GM18861 (cell line): ENCODE measurements at regions not wholly inside any gene's neighbourhood (a gene's known extent, or its start where the extent isn't known, plus 50 kb on each side); places are given as distances from the start of the nearest gene placed in this dataset.
A peak's percentile ranks its signal among the peaks of the same experiment; 100 is the strongest.
"Not testable (repeated sequence)": the region's sequence is repeated elsewhere in the genome, so short reads cannot be mapped to it uniquely, and the experiment has no call there.

ENCODE experiments used
- ATAC-seq: cut with Tn5 transposase; IDR thresholded peaks from one replicate; pipeline ENCODE4 v1.9.1; 2021; ENCODE audit not compliant: unreplicated experiment

- ATAC-seq, result no peak
Observed at GRCh38 chr1:193919827-193920226, 733.4 kb upstream of the B3GALT2 start.

GRCh38 chr1:193916452-193916851, 730.0 kb upstream of the B3GALT2 start:
- no peak for ATAC-seq

DNA sequence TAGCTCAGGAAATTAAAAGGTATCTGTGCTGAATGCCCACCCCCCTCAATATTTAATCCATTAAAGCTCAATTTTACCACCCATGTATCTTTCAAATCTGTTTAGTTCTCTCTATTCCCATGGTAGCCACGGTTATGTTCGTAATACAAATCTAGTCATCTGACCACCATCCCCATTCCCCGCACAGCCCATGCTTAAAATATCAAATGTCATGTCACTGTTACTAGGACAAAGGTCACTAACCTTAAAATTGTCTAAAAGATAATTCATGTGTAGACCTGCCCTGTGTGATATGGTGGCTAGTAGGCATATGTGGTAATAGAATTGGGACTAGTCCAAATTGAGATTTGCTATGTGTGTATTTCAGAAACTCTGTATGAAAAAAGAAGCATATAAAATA, 728.5 kb upstream of the B3GALT2 start:
- no peak for ATAC-seq

DNA sequence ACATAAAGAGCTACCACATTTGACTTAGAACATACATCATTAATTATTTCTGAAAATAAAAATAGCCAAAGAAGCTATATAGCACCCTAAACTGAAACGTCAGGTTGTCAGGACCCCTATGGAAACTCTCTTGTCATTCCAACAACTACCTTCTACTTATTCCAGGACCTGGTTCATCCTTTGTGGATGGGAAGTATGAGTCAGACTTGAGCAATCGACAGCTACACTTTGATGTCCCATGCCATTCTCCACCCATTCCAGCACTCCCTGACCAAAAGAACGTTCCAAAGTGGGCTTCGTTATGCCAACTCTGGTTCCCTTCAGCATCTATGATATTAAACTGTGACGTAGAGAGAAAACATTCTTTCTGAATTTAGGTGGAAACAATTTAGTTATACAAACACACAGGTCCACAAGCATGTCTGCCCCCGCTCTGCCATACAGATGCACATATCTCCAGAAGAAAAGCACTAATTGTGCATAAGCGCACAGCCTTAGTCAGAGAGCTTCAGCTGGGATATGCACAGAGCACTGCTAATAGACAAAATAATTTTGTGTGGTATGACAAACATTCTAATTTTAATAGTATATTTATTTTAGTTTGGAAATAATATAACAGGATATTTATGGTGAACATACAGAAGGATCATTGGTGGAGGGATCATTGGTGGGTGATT, 723.1 kb upstream of the B3GALT2 start:
- ATAC-seq, result no peak

DNA sequence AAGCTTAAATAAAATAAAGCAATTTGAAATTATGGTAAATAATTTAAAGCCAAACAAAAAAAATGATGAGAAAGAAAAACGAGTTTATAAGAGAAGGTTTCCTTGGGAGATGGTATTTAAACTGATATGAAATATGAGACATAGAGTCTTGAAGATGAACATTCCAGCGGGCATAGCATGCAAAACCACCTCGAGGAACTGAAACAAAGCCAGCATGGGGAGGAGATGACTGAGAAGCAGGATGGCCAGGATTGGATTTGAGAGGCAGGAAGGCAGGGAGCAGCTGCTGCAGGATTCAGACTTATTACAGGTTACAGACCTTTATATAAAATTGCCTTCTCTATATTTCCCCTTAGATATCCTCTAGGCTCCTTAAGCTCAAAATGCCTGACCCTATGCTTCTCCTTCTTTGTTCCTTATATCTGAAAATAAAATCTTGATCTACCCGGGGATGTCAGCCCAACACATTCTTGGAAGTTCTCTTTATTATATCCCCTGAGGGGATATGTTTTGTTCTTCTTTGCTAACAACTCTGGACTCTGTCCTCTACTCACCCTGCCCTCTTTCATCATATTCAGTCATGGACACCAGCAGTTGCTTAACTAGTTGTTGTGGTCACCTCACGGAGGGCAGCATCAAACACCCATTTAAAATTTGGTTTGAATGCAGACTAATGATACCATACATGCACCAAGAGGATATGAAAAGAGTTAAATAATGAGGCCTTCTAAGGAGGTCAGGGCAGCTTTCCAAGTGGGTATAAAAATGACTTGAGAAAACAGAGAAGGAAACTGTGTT, 719.1 kb upstream of the B3GALT2 start:
- ATAC-seq, result no peak

GRCh38 chr1:193891788-193892187, 705.4 kb upstream of the B3GALT2 start:
- ATAC-seq, result no peak

DNA sequence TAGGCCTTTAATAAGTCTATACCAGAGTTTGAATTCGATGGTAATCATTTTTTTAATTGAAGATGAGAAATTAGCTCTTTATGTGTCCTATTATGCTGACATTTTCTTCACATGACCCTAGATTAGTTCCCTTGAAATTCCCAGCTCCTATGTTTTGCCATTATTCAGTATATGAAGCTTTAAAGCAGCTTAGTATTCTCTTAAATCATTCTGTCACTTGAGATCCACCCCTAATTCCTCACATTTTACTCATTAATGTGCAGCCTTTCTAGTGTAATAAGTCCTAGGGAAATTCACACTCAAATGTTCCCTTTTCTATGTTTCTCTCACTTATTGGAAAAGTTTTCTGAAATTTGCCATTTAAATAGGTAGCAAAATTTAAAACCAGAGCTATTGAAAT, 704.5 kb upstream of the B3GALT2 start:
- no peak for ATAC-seq

GRCh38 chr1:193884848-193885558, 698.6 kb upstream of the B3GALT2 start:
- no peak for ATAC-seq

DNA sequence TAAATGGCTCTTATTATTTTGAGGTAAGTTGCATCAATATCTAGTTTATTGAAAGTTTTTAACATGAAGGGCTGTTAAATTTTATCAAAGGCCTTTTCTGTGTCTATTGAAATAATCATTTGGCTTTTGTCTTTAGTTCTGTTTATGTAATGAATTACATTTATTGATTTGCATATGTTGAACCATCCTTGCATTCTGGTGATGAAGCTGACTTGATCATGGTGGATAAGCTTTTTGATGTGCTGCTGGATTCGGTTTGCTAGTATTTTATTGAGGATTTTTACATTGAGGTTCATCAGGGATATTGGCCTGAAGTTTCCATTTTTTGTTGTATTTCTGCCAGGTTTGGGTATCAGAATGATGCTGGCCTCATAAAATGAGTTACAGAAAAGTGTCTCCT, 691.5 kb upstream of the B3GALT2 start:
- ATAC-seq, result not testable (repeated sequence)

DNA sequence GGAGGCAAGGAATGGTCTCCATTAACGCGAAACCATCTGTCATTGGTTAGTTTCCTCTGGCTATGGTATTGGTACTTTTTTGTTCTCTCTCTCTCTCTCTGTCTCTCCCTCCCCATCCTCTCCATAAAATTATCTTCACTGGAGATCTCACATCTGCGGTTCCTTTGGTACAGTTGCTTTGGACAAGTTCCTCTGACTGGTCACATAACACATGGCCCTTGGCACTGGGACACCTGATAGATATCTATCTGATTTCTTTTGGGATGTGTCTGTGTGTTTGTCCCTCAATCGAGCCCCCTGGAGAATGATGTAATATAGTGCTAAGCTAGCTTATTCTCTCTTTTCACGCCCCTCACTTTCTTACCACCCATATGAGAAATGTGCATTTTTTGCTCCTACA, 682.0 kb upstream of the B3GALT2 start:
- ATAC-seq, result no peak

- ATAC-seq, result no peak
Observed at GRCh38 chr1:193856261-193856660, 669.8 kb upstream of the B3GALT2 start.

GRCh38 chr1:193850745-193851144, 664.3 kb upstream of the B3GALT2 start:
- ATAC-seq, result no peak

GRCh38 chr1:193846876-193847604, 660.6 kb upstream of the B3GALT2 start:
- no peak for ATAC-seq

GRCh38 chr1:193846411-193846810, 660.0 kb upstream of the B3GALT2 start:
- ATAC-seq, result no peak

DNA sequence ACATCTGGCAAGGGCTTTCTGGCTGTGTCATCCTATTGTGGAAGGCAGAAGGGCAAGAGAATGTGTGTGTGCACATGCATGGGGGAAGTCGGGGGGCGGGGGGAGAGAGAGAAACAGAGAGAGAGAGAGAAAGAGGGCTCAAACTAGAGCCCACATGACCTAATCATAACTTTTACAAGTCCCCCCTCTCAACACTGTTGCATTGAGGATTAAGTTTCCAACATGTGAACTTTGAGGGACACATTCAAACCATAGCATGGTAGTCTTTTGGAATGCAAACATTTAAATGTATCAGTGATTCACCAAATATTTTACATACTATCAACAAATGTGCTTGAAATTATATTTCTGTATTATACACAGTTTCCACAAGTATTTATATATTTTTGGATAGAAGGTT, 655.4 kb upstream of the B3GALT2 start:
- ATAC-seq, result no peak

- no peak for ATAC-seq
Observed at GRCh38 chr1:193831465-193831864, 645.1 kb upstream of the B3GALT2 start.

- ATAC-seq, result no peak
Observed at GRCh38 chr1:193827516-193827915, 641.1 kb upstream of the B3GALT2 start.

- ATAC-seq, result no peak
Observed at GRCh38 chr1:193819376-193819775, 633.0 kb upstream of the B3GALT2 start.

DNA sequence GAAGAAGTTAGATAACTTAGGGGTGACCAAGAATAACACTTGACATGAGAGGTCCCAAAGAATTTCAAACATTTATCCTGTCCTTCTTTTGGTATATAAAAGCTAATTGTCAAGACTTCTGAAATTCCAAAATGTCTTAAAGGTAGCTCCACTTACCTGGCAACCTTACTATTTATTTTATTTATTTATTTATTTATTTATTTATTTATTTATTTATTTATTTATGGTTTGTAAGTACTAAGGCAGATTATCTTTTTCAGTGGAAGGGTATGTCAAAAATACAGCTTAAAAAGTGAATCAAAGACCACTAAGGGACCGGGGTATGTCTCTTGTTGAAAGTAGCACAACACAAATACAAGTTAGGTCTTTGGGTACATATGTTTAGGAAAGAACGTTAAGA, 620.8 kb upstream of the B3GALT2 start:
- ATAC-seq, result no peak

- peak; percentile 62 for ATAC-seq
Observed at GRCh38 chr1:193806079-193807048, 620.0 kb upstream of the B3GALT2 start.
